K562 (cell line): ENCODE measurements at regions not wholly inside any gene's neighbourhood (a gene's known extent, or its start where the extent isn't known, plus 50 kb on each side); places are given as distances from the start of the nearest gene placed in this dataset.

Experiments used
- ATAC-seq: fragments of 200-7000 bp; cut with Tn5 transposase; 3 replicates; pipeline ENCODE4 v1.9.1; 2020; ENCODE audit warnings: moderate library complexity
- BruUV-seq: library from RNA; stranded (reverse); fragments of 400-500 nt; replicated peaks from 2 replicates; lab custom pipeline; 2021; lab: Mats Ljungman, UMichigan
- CTCF ChIA-PET: fragments of 300-600 bp; formaldehyde crosslinking; extraction: SDS; loops from one replicate; lab custom pipeline; 2021; ENCODE audit warnings: low intra/inter-chr PET ratio; lab: Yijun Ruan, JAX
- POLR2A ChIA-PET: fragments of 300-600, 350-650 bp; sonication (Branson Sonifier 250); formaldehyde crosslinking; extraction: SDS; loops from one replicate; lab custom pipeline; 2021; ENCODE audit warnings: antibody characterized with exemption, inconsistent platforms; lab: Yijun Ruan, JAX
- DNase-seq, 4 experiments: peaks; one replicate each; pipeline versions ENCODE4 v3.0.0 to v3.0.0-alpha.2; 2011 to 2018; ENCODE audit warnings: low spot score in 3 of 4, mixed read lengths in 3 of 4; ENCODE audit errors: extremely low read depth in 1 of 4
- FAIRE-seq: peaks from 2 replicates; lab custom pipeline; 2011; peaks lifted over from hg19 to GRCh38; lab: Jason Lieb, UNC
- H2AFZ ChIP-seq: 2 replicates; pipeline ENCODE4 v1.6.0; 2011; ENCODE audit warnings: low read depth, low read length, control low read depth, inconsistent platforms
- H3K27ac ChIP-seq: fragments of 200-600 bp; 3 replicates; pipeline ENCODE4 v1.8.0; 2011; ENCODE audit warnings: low read depth, mild to moderate bottlenecking, control low read depth, inconsistent platforms, low read length, moderate library complexity, mixed read lengths; ENCODE audit errors: extremely low read depth
- H3K27me3 ChIP-seq, 2 experiments: fragments of 300-600 bp in 1 of 2; 2 replicates in 1 of 2; 3 replicates in 1 of 2; pipeline versions ENCODE4 v1.6.0 to v1.8.0; 2011; ENCODE audit warnings: inconsistent platforms in 2 of 2, low read length in 2 of 2, mild to moderate bottlenecking in 1 of 2, mixed read lengths in 1 of 2, moderate library complexity in 1 of 2; ENCODE audit not compliant: control insufficient read depth in 2 of 2, insufficient read depth in 2 of 2
- H3K36me3 ChIP-seq: fragments of 300-600 bp; 3 replicates; pipeline ENCODE4 v1.8.0; 2011; ENCODE audit warnings: mild to moderate bottlenecking, low read length, inconsistent platforms; ENCODE audit not compliant: control insufficient read depth, insufficient read depth
- H3K4me1 ChIP-seq, 2 experiments: fragments of 200-600 bp in 1 of 2; replicated peaks in 1 of 2; 2 replicates in 1 of 2; 3 replicates in 1 of 2; pipeline versions ENCODE4 v1.5.1 to v1.8.0; 2011; ENCODE audit warnings: inconsistent platforms in 2 of 2, low read length in 2 of 2, mild to moderate bottlenecking in 1 of 2, mixed read lengths in 1 of 2, moderate library complexity in 1 of 2; ENCODE audit not compliant: control insufficient read depth in 2 of 2, insufficient read depth in 2 of 2
- H3K4me2 ChIP-seq: 2 replicates; pipeline ENCODE4 v1.6.1; 2011; ENCODE audit warnings: low read length, control low read depth, inconsistent platforms, mixed read lengths; ENCODE audit not compliant: insufficient read depth
- H3K4me3 ChIP-seq: fragments of 200-600 bp; sonication (generic), shearing (Covaris generic); 2 replicates; pipeline ENCODE4 v1.5.1; 2016; ENCODE audit warnings: control low read depth, inconsistent platforms
- H3K79me2 ChIP-seq: fragments of 200-600 bp; 3 replicates; pipeline ENCODE4 v1.8.0; 2011; ENCODE audit warnings: low read length, inconsistent platforms; ENCODE audit not compliant: control insufficient read depth, insufficient read depth
- H3K9ac ChIP-seq, 2 experiments: 2 replicates each; pipeline versions ENCODE4 v1.6.0 to v1.6.1; 2011; ENCODE audit warnings: low read depth in 2 of 2, low read length in 2 of 2, control low read depth in 1 of 2, inconsistent platforms in 1 of 2, mild to moderate bottlenecking in 1 of 2, mixed read lengths in 1 of 2; ENCODE audit not compliant: insufficient read depth in 1 of 2
- H3K9me1 ChIP-seq: one replicate; pipeline ENCODE4 v1.6.0; 2011; ENCODE audit warnings: inconsistent platforms, mild to moderate bottlenecking, low read length, moderate library complexity; ENCODE audit not compliant: control insufficient read depth, insufficient read depth
- H3K9me3 ChIP-seq: replicated peaks from 2 replicates; pipeline ENCODE4 v1.5.1; 2011; ENCODE audit warnings: low read depth, low read length, inconsistent platforms; ENCODE audit not compliant: control insufficient read depth, insufficient read depth
- H4K20me1 ChIP-seq: replicated peaks from 2 replicates; pipeline ENCODE4 v1.6.1; 2011; ENCODE audit warnings: low read length, inconsistent platforms, mixed read lengths; ENCODE audit not compliant: control insufficient read depth, insufficient read depth
- CC2D1A ChIP-seq: fragments of 450-650 bp; IDR thresholded peaks from 2 replicates; pipeline ENCODE4 v1.6.1; 2017; ENCODE audit warnings: mild to moderate bottlenecking
- CTCF ChIP-seq, 3 experiments: IDR thresholded peaks in 2 of 3; conservative IDR thresholded peaks in 1 of 3; 2 replicates each; pipeline ENCODE4 v1.5.1; 2011 to 2012; ENCODE audit warnings: low read length in 3 of 3, mild to moderate bottlenecking in 3 of 3, control low read depth in 2 of 3, improper control_type of control experiment in 1 of 3, inconsistent platforms in 1 of 3, low read depth in 1 of 3, mixed read lengths in 1 of 3, moderate library complexity in 1 of 3; ENCODE audit not compliant: insufficient read depth in 2 of 3
- CXXC5 ChIP-seq: fragments of 250-450 bp; sonication (Bioruptor Pico); IDR thresholded peaks from 2 replicates; pipeline ENCODE4 v1.8.0; 2022; ENCODE audit warnings: inconsistent platforms, mild to moderate bottlenecking, moderate library complexity
- MCM3 ChIP-seq: fragments of 450-650 bp; IDR thresholded peaks from 2 replicates; pipeline ENCODE4 v1.6.1; 2016
- RAD21 ChIP-seq, 2 experiments: fragments of 250-450 bp in 1 of 2; fragments of 450-650 bp in 1 of 2; sonication (Bioruptor Pico) in 1 of 2; formaldehyde crosslinking in 1 of 2; IDR thresholded peaks in 1 of 2; conservative IDR thresholded peaks in 1 of 2; 2 replicates each; pipeline versions ENCODE4 v1.4.0 to v1.8.0; 2020 to 2022; ENCODE audit warnings: mild to moderate bottlenecking in 2 of 2, moderate library complexity in 1 of 2
- SMC3 ChIP-seq: conservative IDR thresholded peaks from 2 replicates; pipeline ENCODE4 v1.6.1; 2011; ENCODE audit warnings: low read depth, low read length, improper control_type of control experiment; ENCODE audit not compliant: insufficient read depth
- SOX6 ChIP-seq: fragments of 450-650 bp; IDR thresholded peaks from 2 replicates; pipeline ENCODE4 v1.6.1; 2014; ENCODE audit warnings: mild to moderate bottlenecking
- ZNF57 ChIP-seq: fragments of 450-650 bp; formaldehyde crosslinking; IDR thresholded peaks from 2 replicates; pipeline ENCODE4 v1.4.0; 2020; ENCODE audit warnings: mild to moderate bottlenecking, moderate library complexity
- WGBS: fragments of 100-300 bp; shearing (Covaris generic); methylation state at CpG from one replicate; pipeline ENCODE4 v1.1.6; 2016; ENCODE audit warnings: low coverage, mixed read lengths; ENCODE audit not compliant: insufficient coverage; ENCODE audit errors: missing lambda C conversion rate; 5-methylcytosine and 5-hydroxymethylcytosine counted together
- in situ Hi-C: fragments of 300-500 bp; cut with MboI; formaldehyde crosslinking; loops from 4 replicates; pipeline ENCODE4 v1.15.0; 2018; ENCODE audit warnings: inconsistent platforms, mixed read lengths
- intact Hi-C: fragments of 100-400 bp; cut with micrococcal nuclease; formaldehyde crosslinking; loops from 2 replicates; pipeline ENCODE4 v1.14.2; 2022
- TF ChIP-seq, protein P1 (sequence below), 2 experiments: fragments of 450-650 bp; formaldehyde crosslinking in 1 of 2; IDR thresholded peaks; 2 replicates each; pipeline versions ENCODE4 v1.4.0 to v1.6.1; 2014 to 2020; ENCODE audit warnings: mild to moderate bottlenecking in 2 of 2, borderline replicate concordance in 1 of 2, low read depth in 1 of 2

DNA sequence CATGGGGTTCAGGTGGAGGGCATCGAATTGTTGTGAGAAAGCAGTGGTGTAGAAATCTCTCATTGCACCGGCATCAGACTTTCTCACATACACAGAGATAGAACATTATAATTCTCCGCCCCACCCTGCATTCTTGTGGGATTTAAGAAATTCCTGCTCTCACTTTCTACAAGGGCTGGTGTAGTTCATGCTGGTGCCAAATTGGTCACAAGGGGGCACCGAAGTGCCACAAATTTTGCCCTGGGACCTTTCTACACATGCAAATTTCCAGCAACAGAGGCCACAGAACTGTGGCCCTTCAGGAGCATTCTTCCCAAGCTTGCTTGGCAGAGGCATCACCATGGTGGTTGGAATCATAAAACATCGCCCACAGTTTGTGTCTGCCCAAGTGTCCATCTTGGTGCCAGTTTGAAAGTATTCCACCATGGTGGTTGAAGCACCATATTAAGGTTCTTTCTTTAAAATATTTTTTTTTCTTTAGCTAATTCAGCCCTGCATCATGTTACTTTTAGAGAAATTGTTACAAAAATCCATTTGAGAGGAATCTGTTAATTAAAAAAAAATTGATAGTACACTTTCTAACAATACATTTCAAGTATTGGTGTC is 521.2 kb upstream of the FANCL start:
- no peak overlapping the region for H3K27ac ChIP-seq
- no peak overlapping the region for H3K4me3 ChIP-seq
- in situ Hi-C loops (no loop called here), intact Hi-C loops (loop anchor here (1.0 to 10.0 kb wide), 5 partner anchors 110 to 415 kb away; no protein-coding TSS in a partner anchor)
- peak; percentile 13 to 78 (median 28) for DNase-seq
- CTCF ChIA-PET = no interaction called here
- no peaks in the 10 kb centered on the region for H3K9me3 ChIP-seq
- 24% methylated on average over 5 of the region's 5 CpGs for WGBS
- peak overlapping the region; percentile 62 for H2AFZ ChIP-seq
- peaks cover 3 to 15% of the 10 kb centered on the region in 2 experiments; a peak in 4 of 5 replicates for H3K4me1 ChIP-seq
- no peaks in the 10 kb centered on the region; the same call in 2 of the 3 replicates for H3K36me3 ChIP-seq
- POLR2A ChIA-PET = interaction anchor here (1.4 kb wide), 1 partner anchor 16 kb away, joined by 3 read pairs; no protein-coding TSS in a partner anchor
- no peak overlapping the region for H3K9ac ChIP-seq
- H3K79me2 ChIP-seq = no peaks in the 10 kb centered on the region
- no TSS peak for BruUV-seq
- ATAC-seq = peak; percentile 92
- H4K20me1 ChIP-seq = no peaks in the 10 kb centered on the region
- H3K27me3 ChIP-seq = no peaks in the 10 kb centered on the region
- peak; percentile 88 for FAIRE-seq
- no peak overlapping the region for H3K4me2 ChIP-seq
- no peaks in the 10 kb centered on the region for H3K9me1 ChIP-seq
- TF ChIP-seq, protein P1, sequence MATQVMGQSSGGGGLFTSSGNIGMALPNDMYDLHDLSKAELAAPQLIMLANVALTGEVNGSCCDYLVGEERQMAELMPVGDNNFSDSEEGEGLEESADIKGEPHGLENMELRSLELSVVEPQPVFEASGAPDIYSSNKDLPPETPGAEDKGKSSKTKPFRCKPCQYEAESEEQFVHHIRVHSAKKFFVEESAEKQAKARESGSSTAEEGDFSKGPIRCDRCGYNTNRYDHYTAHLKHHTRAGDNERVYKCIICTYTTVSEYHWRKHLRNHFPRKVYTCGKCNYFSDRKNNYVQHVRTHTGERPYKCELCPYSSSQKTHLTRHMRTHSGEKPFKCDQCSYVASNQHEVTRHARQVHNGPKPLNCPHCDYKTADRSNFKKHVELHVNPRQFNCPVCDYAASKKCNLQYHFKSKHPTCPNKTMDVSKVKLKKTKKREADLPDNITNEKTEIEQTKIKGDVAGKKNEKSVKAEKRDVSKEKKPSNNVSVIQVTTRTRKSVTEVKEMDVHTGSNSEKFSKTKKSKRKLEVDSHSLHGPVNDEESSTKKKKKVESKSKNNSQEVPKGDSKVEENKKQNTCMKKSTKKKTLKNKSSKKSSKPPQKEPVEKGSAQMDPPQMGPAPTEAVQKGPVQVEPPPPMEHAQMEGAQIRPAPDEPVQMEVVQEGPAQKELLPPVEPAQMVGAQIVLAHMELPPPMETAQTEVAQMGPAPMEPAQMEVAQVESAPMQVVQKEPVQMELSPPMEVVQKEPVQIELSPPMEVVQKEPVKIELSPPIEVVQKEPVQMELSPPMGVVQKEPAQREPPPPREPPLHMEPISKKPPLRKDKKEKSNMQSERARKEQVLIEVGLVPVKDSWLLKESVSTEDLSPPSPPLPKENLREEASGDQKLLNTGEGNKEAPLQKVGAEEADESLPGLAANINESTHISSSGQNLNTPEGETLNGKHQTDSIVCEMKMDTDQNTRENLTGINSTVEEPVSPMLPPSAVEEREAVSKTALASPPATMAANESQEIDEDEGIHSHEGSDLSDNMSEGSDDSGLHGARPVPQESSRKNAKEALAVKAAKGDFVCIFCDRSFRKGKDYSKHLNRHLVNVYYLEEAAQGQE (IDR thresholded peaks at IDR 0.05; ENCODE audit: borderline replicate concordance) = peak; percentile 77; the same call in 1 of the 2 replicates
- TF ChIP-seq, protein P1 (CRISPR knock-in tag; IDR thresholded peaks at IDR 0.05; ENCODE audit: low read depth) = no peak
- TF ChIP-seq RAD21 (CRISPR knock-in tag; conservative IDR thresholded peaks at IDR 0.05 in 1 of 2, IDR thresholded peaks at IDR 0.05 in 1 of 2) (peak; percentile 73 to 82), CXXC5 (no peak), MCM3 (no peak), SOX6 (peak; percentile 27; the same call in 1 of the 2 replicates), ZNF57 (CRISPR knock-in tag) (no peak), CTCF (IDR thresholded peaks at IDR 0.05 in 2 of 3, conservative IDR thresholded peaks at IDR 0.05 in 1 of 3; ENCODE audit: insufficient read depth in 2 of 3, low read depth in 1 of 3, low read length in 3 of 3) (peak; percentile 64 to 68 (median 64)), SMC3 (peak; percentile 49), CC2D1A (0 out of 2 replicates have a peak, but pooled peaks have one; percentile 20)
